Smooth muscle cell (in vitro differentiated cells): ENCODE measurements at regions not wholly inside any gene's neighbourhood (a gene's known extent, or its start where the extent isn't known, plus 50 kb on each side); places are given as distances from the start of the nearest gene placed in this dataset.

ENCODE experiments used
- DNase-seq: peaks from one replicate; lab custom pipeline; 2025; ENCODE audit not compliant: unreplicated experiment; lab: John Stamatoyannopoulos, UW
- H2AFZ ChIP-seq: fragments of 200-600 bp; sonication (generic); 2 replicates; pipeline ENCODE4 v1.6.0; 2016; ENCODE audit warnings: antibody characterized with exemption, low read depth, mild to moderate bottlenecking
- H3F3A ChIP-seq: fragments of 200-600 bp; sonication (generic); 2 replicates; pipeline ENCODE4 v1.6.0; 2017; ENCODE audit warnings: antibody characterized with exemption, low read depth
- H3K27ac ChIP-seq: fragments of 200-600 bp; sonication (generic); 2 replicates; pipeline ENCODE4 v1.5.1; 2016; ENCODE audit warnings: low read depth, mild to moderate bottlenecking
- H3K27me3 ChIP-seq: fragments of 200-600 bp; sonication (generic); 2 replicates; pipeline ENCODE4 v1.6.1; 2016; ENCODE audit warnings: low read depth, mild to moderate bottlenecking
- H3K36me3 ChIP-seq: fragments of 200-600 bp; sonication (generic); 2 replicates; pipeline ENCODE4 v1.5.1; 2016; ENCODE audit warnings: low read depth
- H3K4me1 ChIP-seq: fragments of 200-600 bp; sonication (generic); 2 replicates; pipeline ENCODE4 v1.5.1; 2016; ENCODE audit warnings: low read depth
- H3K4me2 ChIP-seq: fragments of 200-600 bp; sonication (generic); 2 replicates; pipeline ENCODE4 v1.6.0; 2016; ENCODE audit warnings: mild to moderate bottlenecking
- H3K4me3 ChIP-seq: fragments of 200-600 bp; sonication (generic); 2 replicates; pipeline ENCODE4 v1.5.1; 2016; ENCODE audit warnings: mild to moderate bottlenecking
- H3K79me2 ChIP-seq: fragments of 200-600 bp; sonication (generic); 2 replicates; pipeline ENCODE4 v1.6.0; 2016; ENCODE audit warnings: low read depth, mild to moderate bottlenecking
- H3K9ac ChIP-seq: fragments of 200-600 bp; sonication (generic); 2 replicates; pipeline ENCODE4 v1.6.0; 2016; ENCODE audit warnings: low read depth
- H3K9me3 ChIP-seq: fragments of 200-600 bp; sonication (generic); replicated peaks from 2 replicates; pipeline ENCODE4 v1.5.1; 2016; ENCODE audit warnings: low read depth
- H4K20me1 ChIP-seq: fragments of 200-600 bp; sonication (generic); 2 replicates; pipeline ENCODE4 v1.6.0; 2016; ENCODE audit warnings: low read depth
- CTCF ChIP-seq: fragments of 200-600 bp; sonication (generic); IDR thresholded peaks from 2 replicates; pipeline ENCODE4 v1.5.1; 2017; ENCODE audit warnings: borderline replicate concordance, mild to moderate bottlenecking, antibody characterized with exemption; ENCODE audit not compliant: insufficient read depth, poor library complexity, severe bottlenecking
- WGBS: methylation state at CpG from one replicate; pipeline ENCODE4 v1.1.7; 2016; ENCODE audit warnings: low lambda C conversion rate; 5-methylcytosine and 5-hydroxymethylcytosine counted together

GRCh38 chr14:49310298-49310697 lies 275.9 kb downstream of the RPS29 start:
- H3K4me3 ChIP-seq, result no peak overlapping the region
- DNase-seq, result no peak
- H4K20me1 ChIP-seq, result no peaks in the 10 kb centered on the region
- no peak overlapping the region for H3K27ac ChIP-seq
- H3K36me3 ChIP-seq, result no peaks in the 10 kb centered on the region
- no peaks in the 10 kb centered on the region for H3K27me3 ChIP-seq
- H3K79me2 ChIP-seq, result no peaks in the 10 kb centered on the region
- H3F3A ChIP-seq, result no peaks in the 10 kb centered on the region
- H3K4me1 ChIP-seq, result no peaks in the 10 kb centered on the region
- no peaks in the 10 kb centered on the region for H3K9me3 ChIP-seq
- H3K9ac ChIP-seq, result no peak overlapping the region
- H2AFZ ChIP-seq, result no peak overlapping the region
- no peak overlapping the region for H3K4me2 ChIP-seq
- TF ChIP-seq CTCF, result no peak

- Histone ChIP-seq H3K27me3 (no peaks in the 10 kb centered on the region), H3K4me3 (no peak overlapping the region), H3K4me2 (no peak overlapping the region), H3K79me2 (no peaks in the 10 kb centered on the region), H3K9ac (no peak overlapping the region), H3K27ac (no peak overlapping the region), H2AFZ (no peak overlapping the region), H3K4me1 (no peaks in the 10 kb centered on the region), H3F3A (no peaks in the 10 kb centered on the region), H3K36me3 (no peaks in the 10 kb centered on the region), H3K9me3 (no peaks in the 10 kb centered on the region), H4K20me1 (no peaks in the 10 kb centered on the region)
- 0% methylated on average over 1 of the region's 1 CpG for WGBS
- TF ChIP-seq CTCF, result peak; percentile 60
- DNase-seq, result no peak
Observed at GRCh38 chr14:49306152-49306751, 279.9 kb downstream of the RPS29 start.

- H3K9me3 ChIP-seq, result no peaks in the 10 kb centered on the region
- TF ChIP-seq CTCF, result no peak
- H4K20me1 ChIP-seq, result no peaks in the 10 kb centered on the region
- H3K36me3 ChIP-seq, result no peaks in the 10 kb centered on the region
- no peak overlapping the region for H2AFZ ChIP-seq
- no peaks in the 10 kb centered on the region for H3K79me2 ChIP-seq
- no peak overlapping the region for H3K4me3 ChIP-seq
- no peak overlapping the region for H3K9ac ChIP-seq
- H3F3A ChIP-seq, result no peaks in the 10 kb centered on the region
- DNase-seq, result no peak
- 47% methylated on average over 5 of the region's 5 CpGs for WGBS
- no peaks in the 10 kb centered on the region for H3K27me3 ChIP-seq
- no peak overlapping the region for H3K4me2 ChIP-seq
- H3K27ac ChIP-seq, result no peak overlapping the region
- no peaks in the 10 kb centered on the region for H3K4me1 ChIP-seq
Observed at GRCh38 chr14:49303946-49304516, 282.1 kb downstream of the RPS29 start.

GRCh38 chr14:49297102-49297501 lies 289.1 kb downstream of the RPS29 start:
- Histone ChIP-seq H4K20me1 (no peaks in the 10 kb centered on the region), H2AFZ (no peak overlapping the region), H3K4me1 (no peaks in the 10 kb centered on the region), H3K79me2 (no peaks in the 10 kb centered on the region), H3K4me3 (no peak overlapping the region), H3K4me2 (no peak overlapping the region), H3F3A (no peaks in the 10 kb centered on the region), H3K9ac (no peak overlapping the region), H3K9me3 (no peaks in the 10 kb centered on the region), H3K27me3 (no peaks in the 10 kb centered on the region), H3K36me3 (no peaks in the 10 kb centered on the region), H3K27ac (no peak overlapping the region)
- DNase-seq, result no peak
- TF ChIP-seq CTCF, result no peak
- WGBS, result 81% methylated on average over 3 of the region's 3 CpGs
